ENCODE measurements at regions not wholly inside any gene's neighbourhood (a gene's known extent, or its start where the extent isn't known, plus 50 kb on each side); places are given as distances from the start of the nearest gene placed in this dataset.

DNA sequence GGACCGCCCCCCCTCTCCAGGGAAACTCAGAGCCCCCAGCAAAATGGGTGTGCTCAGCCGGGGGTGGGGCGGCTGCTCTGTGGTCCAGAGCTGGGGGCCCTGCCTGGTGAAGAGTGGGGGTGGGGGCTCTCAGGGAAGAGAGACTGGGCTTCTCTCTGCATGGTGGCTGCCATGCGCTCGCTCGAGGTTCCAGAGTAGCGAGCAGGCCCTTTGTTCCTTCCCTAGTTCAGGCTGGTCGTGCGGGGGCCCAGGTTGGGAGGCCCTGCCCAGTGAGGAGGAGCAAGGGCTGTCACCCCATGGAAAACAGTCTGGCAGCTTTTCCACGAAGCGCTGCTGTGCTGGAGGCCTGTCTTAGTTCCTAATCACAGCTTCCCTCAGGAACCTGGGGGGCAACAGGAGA is 134.6 kb downstream of the AEBP2 start:
- intact Hi-C loops (cut with micrococcal nuclease) = loop anchor here (1.0 kb wide), 1 partner anchor 69 kb away; no protein-coding TSS in a partner anchor
- no peaks in the 10 kb centered on the region for H3K9me1 ChIP-seq (ENCODE audit: control insufficient read depth, insufficient read depth, low read length)
- no peaks in the 10 kb centered on the region for H3K79me2 ChIP-seq (ENCODE audit: control insufficient read depth, insufficient read depth, low read length)
- no peaks in the 10 kb centered on the region for H3K36me3 ChIP-seq (ENCODE audit: control insufficient read depth, insufficient read depth, low read length)
- no peak overlapping the region for H3K4me3 ChIP-seq
- H3K27me3 ChIP-seq (ENCODE audit: control insufficient read depth in 2 of 2, insufficient read depth in 2 of 2, low read length in 2 of 2) = no peaks in the 10 kb centered on the region
- 74% methylated on average over 2 of the region's 11 CpGs for WGBS (ENCODE audit: insufficient coverage, low coverage, missing lambda C conversion rate)
- in situ Hi-C loops (cut with MboI) = no loop called here
- H3K9ac ChIP-seq (ENCODE audit: insufficient read depth in 1 of 2, low read depth in 2 of 2, low read length in 2 of 2) = no peak overlapping the region
- H2AFZ ChIP-seq (ENCODE audit: low read depth, low read length) = no peak overlapping the region
- H3K27ac ChIP-seq (ENCODE audit: extremely low read depth, low read depth, low read length) = no peak overlapping the region
- no TSS peak for BruUV-seq (replicated peaks)
- peaks cover 5 to 13% of the 10 kb centered on the region in 2 experiments; a peak in 4 of 5 replicates for H3K4me1 ChIP-seq (replicated peaks in 1 of 2; ENCODE audit: control insufficient read depth in 2 of 2, insufficient read depth in 2 of 2, low read length in 2 of 2)
- ATAC-seq = no peak
- H3K9me3 ChIP-seq (replicated peaks; ENCODE audit: control insufficient read depth, insufficient read depth, low read depth, low read length) = no peaks in the 10 kb centered on the region
- no peak overlapping the region for H3K4me2 ChIP-seq (ENCODE audit: insufficient read depth, low read length)
- FAIRE-seq = no peak
- no peaks in the 10 kb centered on the region for H4K20me1 ChIP-seq (replicated peaks; ENCODE audit: control insufficient read depth, insufficient read depth, low read length)
- CTCF ChIA-PET (ENCODE audit: low intra/inter-chr PET ratio) = no interaction called here
- POLR2A ChIA-PET = interaction anchor here (0.6 kb wide), 1 partner anchor 29 kb away, joined by 3 read pairs; no protein-coding TSS in a partner anchor
- DNase-seq (ENCODE audit: extremely low read depth in 1 of 4, low spot score in 3 of 4) = no peak
- TF ChIP-seq TBP (optimal IDR thresholded peaks at IDR 0.05; ENCODE audit: low read depth, low read length) (no peak), MXI1 (IDR thresholded peaks at IDR 0.05; ENCODE audit: low read depth, low read length) (no peak), FOXJ2 (tag; IDR thresholded peaks at IDR 0.05) (no peak), MNT (conservative IDR thresholded peaks at IDR 0.05) (no peak), SMARCE1 (IDR thresholded peaks at IDR 0.05) (no peak), GABPB2 (CRISPR knock-in tag; conservative IDR thresholded peaks at IDR 0.05) (no peak), ZBTB7A (IDR thresholded peaks at IDR 0.05; ENCODE audit: borderline replicate concordance, control insufficient read depth, low read depth, low read length) (no peak), HMG20A (CRISPR knock-in tag; conservative IDR thresholded peaks at IDR 0.05) (no peak), KHSRP (IDR thresholded peaks at IDR 0.05) (no peak), ZNF407 (IDR thresholded peaks at IDR 0.05; ENCODE audit: low read depth) (no peak)
- TF ChIP-seq, protein P1, sequence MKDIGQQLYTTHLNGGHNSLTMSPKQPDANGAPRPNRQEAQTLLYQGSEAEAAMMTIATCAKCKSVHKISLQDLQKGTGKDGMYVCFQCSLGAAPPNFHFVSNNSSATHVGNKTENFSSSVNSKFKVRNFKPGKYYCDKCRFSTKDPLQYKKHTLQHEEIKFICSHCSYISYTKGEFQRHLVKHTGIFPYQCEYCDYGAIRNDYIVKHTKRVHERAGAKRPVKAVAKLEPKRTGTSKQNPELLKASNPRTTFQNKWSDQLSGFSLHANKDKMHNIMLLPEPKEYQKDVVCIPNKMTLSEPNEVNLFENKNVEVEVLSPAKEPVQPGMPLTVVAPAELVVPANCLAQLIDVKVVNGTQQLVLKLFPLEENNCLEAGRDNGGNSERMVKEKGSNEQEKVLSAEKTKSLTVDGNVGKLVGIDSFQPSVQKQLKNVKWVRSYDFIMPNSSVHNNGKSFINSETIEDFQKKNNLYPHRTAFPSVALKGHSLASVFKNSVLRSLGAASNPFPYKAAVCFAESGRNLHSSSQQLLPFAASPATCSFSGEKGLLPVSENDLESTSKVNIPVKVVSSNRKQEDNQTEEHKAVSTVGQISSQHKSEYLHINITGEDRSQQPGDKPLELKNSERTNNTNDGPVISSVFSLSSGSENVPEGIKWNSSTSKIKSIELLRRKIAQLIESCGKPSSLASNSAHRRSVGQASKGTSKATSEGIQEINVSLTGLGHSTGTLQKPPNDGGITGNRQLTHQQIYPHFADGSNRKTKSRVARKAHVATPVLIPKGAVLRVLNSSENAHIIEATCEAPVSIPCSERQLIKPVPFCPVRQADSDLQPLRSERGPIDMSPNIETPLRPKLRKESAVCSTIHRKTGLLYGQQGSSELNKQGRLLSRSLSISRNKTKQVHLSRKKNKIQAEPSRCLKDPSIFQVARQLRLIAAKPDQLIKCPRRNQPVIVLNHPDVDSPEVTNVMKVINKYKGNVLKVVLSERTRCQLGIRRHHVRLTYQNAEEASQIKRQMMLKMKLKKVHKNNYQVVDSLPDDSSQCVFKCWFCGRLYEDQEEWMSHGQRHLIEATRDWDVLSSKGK (CRISPR knock-in tag; IDR thresholded peaks at IDR 0.05) = no peak

Data from K562 (cell line).